Esophagus muscularis mucosa (tissue), 3 donors: ENCODE measurements at regions not wholly inside any gene's neighbourhood (a gene's known extent, or its start where the extent isn't known, plus 50 kb on each side); places are given as distances from the start of the nearest gene placed in this dataset.

Experiments used
- CTCF ChIP-seq, 3 experiments: fragments of 200-600 bp in 2 of 3; fragments of 450-650 bp in 1 of 3; sonication (generic) in 2 of 3; IDR thresholded peaks; one replicate each; pipeline ENCODE4 v1.5.1; 2017 to 2019; ENCODE audit warnings: antibody characterized with exemption in 3 of 3, mild to moderate bottlenecking in 2 of 3, moderate library complexity in 1 of 3
- POLR2A ChIP-seq: fragments of 450-650 bp; IDR thresholded peaks from one replicate; pipeline ENCODE4 v1.6.1; 2017; ENCODE audit warnings: antibody characterized with exemption, moderate library complexity, mild to moderate bottlenecking, low read depth
- POLR2AphosphoS5 ChIP-seq, 2 donors: sonication (generic); formaldehyde crosslinking; IDR thresholded peaks; one replicate each; pipeline ENCODE4 v1.6.1; 2017; ENCODE audit warnings: antibody characterized with exemption in 2 of 2

GRCh38 chrX:23497919-23498318, 163.3 kb downstream of the PTCHD1 start:
- TF ChIP-seq CTCF (IDR thresholded peaks at IDR 0.05) (no peak), POLR2AphosphoS5 (IDR thresholded peaks at IDR 0.05) (no peak), POLR2A (no peak)
